Liver (tissue), 8 donors: ENCODE measurements at regions not wholly inside any gene's neighbourhood (a gene's known extent, or its start where the extent isn't known, plus 50 kb on each side); places are given as distances from the start of the nearest gene placed in this dataset.

Source experiments
- DNase-seq: peaks from one replicate; pipeline ENCODE4 v3.0.0-alpha.2; 2017; ENCODE audit warnings: low spot score
- H3K27ac ChIP-seq, 2 donors: one replicate each; pipeline ENCODE4 v1.7.0; 2013; ENCODE audit warnings: inconsistent platforms in 2 of 2, low read length in 2 of 2, control low read depth in 1 of 2, low read depth in 1 of 2, mild to moderate bottlenecking in 1 of 2
- H3K27me3 ChIP-seq, 4 donors: one replicate each; pipeline versions ENCODE4 v1.6.1 to v1.7.0; 2013; ENCODE audit warnings: low read length in 3 of 4, inconsistent platforms in 1 of 4, mild to moderate bottlenecking in 1 of 4, moderate library complexity in 1 of 4; ENCODE audit not compliant: control insufficient read depth in 4 of 4, insufficient read depth in 4 of 4
- H3K36me3 ChIP-seq, 4 donors: one replicate each; pipeline versions ENCODE4 v1.6.1 to v1.7.0; 2013; ENCODE audit warnings: low read length in 3 of 4, mild to moderate bottlenecking in 3 of 4, low read depth in 1 of 4, moderate library complexity in 1 of 4; ENCODE audit not compliant: control insufficient read depth in 4 of 4, insufficient read depth in 3 of 4
- H3K4me1 ChIP-seq, 4 donors: one replicate each; pipeline versions ENCODE4 v1.6.1 to v1.7.0; 2013; ENCODE audit warnings: low read length in 3 of 4, mild to moderate bottlenecking in 3 of 4, moderate library complexity in 1 of 4; ENCODE audit not compliant: control insufficient read depth in 4 of 4, insufficient read depth in 4 of 4
- H3K4me3 ChIP-seq, 3 donors: one replicate each; pipeline versions ENCODE4 v1.6.1 to v1.7.0; 2013; ENCODE audit warnings: low read length in 3 of 3, control low read depth in 1 of 3, low read depth in 1 of 3, mild to moderate bottlenecking in 1 of 3
- H3K9ac ChIP-seq, 2 donors: one replicate each; pipeline ENCODE4 v1.7.0; 2013; ENCODE audit warnings: low read length in 2 of 2, mild to moderate bottlenecking in 2 of 2, moderate library complexity in 2 of 2, control low read depth in 1 of 2, low read depth in 1 of 2
- H3K9me3 ChIP-seq, 4 donors: one replicate each; pipeline versions ENCODE4 v1.6.1 to v1.7.0; 2013; ENCODE audit warnings: low read length in 3 of 4; ENCODE audit not compliant: control insufficient read depth in 4 of 4
- EGR1 ChIP-seq, 2 donors: IDR thresholded peaks; 2 replicates each; pipeline ENCODE4 v1.6.1; 2016 to 2018; ENCODE audit warnings: antibody characterized with exemption in 2 of 2, low read depth in 2 of 2
- FOXA1 ChIP-seq: IDR thresholded peaks from 2 replicates; pipeline ENCODE4 v1.6.1; 2016; ENCODE audit warnings: antibody characterized with exemption
- FOXA2 ChIP-seq: IDR thresholded peaks from 2 replicates; pipeline ENCODE4 v1.6.1; 2016; ENCODE audit warnings: antibody characterized with exemption
- GABPA ChIP-seq, 2 donors: IDR thresholded peaks in 1 of 2; conservative IDR thresholded peaks in 1 of 2; 2 replicates each; pipeline ENCODE4 v1.6.1; 2016; ENCODE audit warnings: antibody characterized with exemption in 2 of 2, mild to moderate bottlenecking in 1 of 2, moderate library complexity in 1 of 2
- HNF4A ChIP-seq, 2 donors: conservative IDR thresholded peaks; 2 replicates each; pipeline ENCODE4 v1.6.1; 2016; ENCODE audit warnings: antibody characterized with exemption in 2 of 2, mild to moderate bottlenecking in 2 of 2
- HNF4G ChIP-seq: IDR thresholded peaks from 2 replicates; pipeline ENCODE4 v1.6.1; 2016; ENCODE audit warnings: antibody characterized with exemption
- JUND ChIP-seq, 2 donors: IDR thresholded peaks; 2 replicates each; pipeline ENCODE4 v1.6.1; 2016; ENCODE audit warnings: antibody characterized with exemption in 2 of 2
- MAX ChIP-seq: IDR thresholded peaks from 2 replicates; pipeline ENCODE4 v1.6.1; 2016; ENCODE audit warnings: antibody characterized with exemption
- NR2F2 ChIP-seq: IDR thresholded peaks from 2 replicates; pipeline ENCODE4 v1.6.1; 2016; ENCODE audit warnings: antibody characterized with exemption
- SP1 ChIP-seq: IDR thresholded peaks from 2 replicates; pipeline ENCODE4 v1.6.1; 2018; ENCODE audit warnings: antibody characterized with exemption, mild to moderate bottlenecking
- TAF1 ChIP-seq: conservative IDR thresholded peaks from 2 replicates; pipeline ENCODE4 v1.6.1; 2016; ENCODE audit warnings: antibody characterized with exemption, mild to moderate bottlenecking
- YY1 ChIP-seq: IDR thresholded peaks from 2 replicates; pipeline ENCODE4 v1.6.1; 2016; ENCODE audit warnings: antibody characterized with exemption, mild to moderate bottlenecking
- WGBS: extraction: QIAGEN DNeasy Blood & Tissue Kit; methylation state at CpG from one replicate; pipeline ENCODE4 v1.1.7; 2013; 5-methylcytosine and 5-hydroxymethylcytosine counted together
- TF ChIP-seq, protein P1 (sequence below): IDR thresholded peaks from 2 replicates; pipeline ENCODE4 v1.6.1; 2016; ENCODE audit warnings: antibody characterized with exemption, mild to moderate bottlenecking
- TF ChIP-seq, protein P2 (sequence below): IDR thresholded peaks from 2 replicates; pipeline ENCODE4 v1.6.1; 2016; ENCODE audit warnings: antibody characterized with exemption
- TF ChIP-seq, protein P3 (sequence below): fragments of 150-350 bp; IDR thresholded peaks from 2 replicates; pipeline ENCODE4 v1.5.1; 2017; ENCODE audit warnings: improper control_type of control experiment, low read depth, low read length; ENCODE audit not compliant: missing input control
- donor health status: healthy.
- donor health status: healthy.
- donor health status: healthy.
- donor health status: healthy.
- donor health status: healthy.

- TF ChIP-seq, protein P1, sequence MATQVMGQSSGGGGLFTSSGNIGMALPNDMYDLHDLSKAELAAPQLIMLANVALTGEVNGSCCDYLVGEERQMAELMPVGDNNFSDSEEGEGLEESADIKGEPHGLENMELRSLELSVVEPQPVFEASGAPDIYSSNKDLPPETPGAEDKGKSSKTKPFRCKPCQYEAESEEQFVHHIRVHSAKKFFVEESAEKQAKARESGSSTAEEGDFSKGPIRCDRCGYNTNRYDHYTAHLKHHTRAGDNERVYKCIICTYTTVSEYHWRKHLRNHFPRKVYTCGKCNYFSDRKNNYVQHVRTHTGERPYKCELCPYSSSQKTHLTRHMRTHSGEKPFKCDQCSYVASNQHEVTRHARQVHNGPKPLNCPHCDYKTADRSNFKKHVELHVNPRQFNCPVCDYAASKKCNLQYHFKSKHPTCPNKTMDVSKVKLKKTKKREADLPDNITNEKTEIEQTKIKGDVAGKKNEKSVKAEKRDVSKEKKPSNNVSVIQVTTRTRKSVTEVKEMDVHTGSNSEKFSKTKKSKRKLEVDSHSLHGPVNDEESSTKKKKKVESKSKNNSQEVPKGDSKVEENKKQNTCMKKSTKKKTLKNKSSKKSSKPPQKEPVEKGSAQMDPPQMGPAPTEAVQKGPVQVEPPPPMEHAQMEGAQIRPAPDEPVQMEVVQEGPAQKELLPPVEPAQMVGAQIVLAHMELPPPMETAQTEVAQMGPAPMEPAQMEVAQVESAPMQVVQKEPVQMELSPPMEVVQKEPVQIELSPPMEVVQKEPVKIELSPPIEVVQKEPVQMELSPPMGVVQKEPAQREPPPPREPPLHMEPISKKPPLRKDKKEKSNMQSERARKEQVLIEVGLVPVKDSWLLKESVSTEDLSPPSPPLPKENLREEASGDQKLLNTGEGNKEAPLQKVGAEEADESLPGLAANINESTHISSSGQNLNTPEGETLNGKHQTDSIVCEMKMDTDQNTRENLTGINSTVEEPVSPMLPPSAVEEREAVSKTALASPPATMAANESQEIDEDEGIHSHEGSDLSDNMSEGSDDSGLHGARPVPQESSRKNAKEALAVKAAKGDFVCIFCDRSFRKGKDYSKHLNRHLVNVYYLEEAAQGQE: no peak
- TF ChIP-seq TAF1 (no peak), MAX (no peak), JUND (IDR thresholded peaks at IDR 0.05) (no peak), FOXA1 (no peak)
These were observed 1093.8 kb upstream of the CDH9 start (continued) for GRCh38 chr5:28132151-28132550.

DNA sequence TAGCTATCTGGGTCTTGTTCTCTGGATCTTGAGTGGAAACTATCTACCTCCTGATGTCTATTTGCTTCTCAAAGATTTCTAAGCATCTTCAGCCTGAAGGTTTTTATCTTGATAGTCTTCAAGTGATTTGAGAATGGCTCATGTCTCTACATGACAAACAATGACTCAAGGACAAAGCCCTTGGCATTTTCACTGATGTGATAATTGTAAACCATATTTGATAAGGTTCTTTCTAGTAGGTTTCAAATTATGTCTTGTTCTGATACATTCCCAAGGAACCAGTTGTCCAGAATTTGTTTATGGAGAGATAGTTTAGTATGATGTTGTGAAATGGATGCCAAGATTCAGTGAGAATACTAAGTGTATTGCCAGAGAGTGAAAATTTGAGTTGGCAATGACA, 1079.3 kb upstream of the CDH9 start:
- H3K9me3 ChIP-seq: no peaks in the 10 kb centered on the region

DNA sequence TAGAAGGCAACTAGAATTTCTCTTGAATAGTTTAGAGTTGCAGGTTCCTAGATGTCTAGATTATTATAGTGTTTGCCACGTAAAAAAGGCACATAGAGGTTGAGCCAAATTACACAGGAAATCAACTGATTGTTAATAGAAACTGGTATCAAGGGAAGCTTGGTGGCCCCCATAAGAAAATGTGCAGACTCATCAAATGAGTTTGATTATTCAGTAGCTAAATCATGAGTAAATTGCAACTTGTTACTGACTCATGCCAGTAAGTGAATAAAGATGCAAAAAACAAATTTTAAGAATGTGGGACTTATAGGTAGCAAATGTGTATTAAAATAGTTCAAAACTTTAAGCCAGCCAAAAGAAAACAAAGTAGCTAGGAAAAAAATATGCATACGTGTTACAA, 1078.9 kb upstream of the CDH9 start:
- 44% methylated on average over 2 of the region's 2 CpGs for whole genome bisulfite sequencing
- no peaks in the 10 kb centered on the region for H3K27me3 ChIP-seq
- H3K36me3 ChIP-seq: no peaks in the 10 kb centered on the region

More for the DNA sequence above, 1079.3 kb upstream of the CDH9 start:
- Histone ChIP-seq H3K9ac (no peak overlapping the region), H3K4me3 (no peak overlapping the region), H3K27ac (no peak overlapping the region), H3K36me3 (no peaks in the 10 kb centered on the region), H3K4me1 (no peaks in the 10 kb centered on the region), H3K27me3 (no peaks in the 10 kb centered on the region)
- no peak for TF ChIP-seq FOXA2
- no peak for TF ChIP-seq HNF4A (conservative IDR thresholded peaks at IDR 0.05)
- TF ChIP-seq, protein P2, sequence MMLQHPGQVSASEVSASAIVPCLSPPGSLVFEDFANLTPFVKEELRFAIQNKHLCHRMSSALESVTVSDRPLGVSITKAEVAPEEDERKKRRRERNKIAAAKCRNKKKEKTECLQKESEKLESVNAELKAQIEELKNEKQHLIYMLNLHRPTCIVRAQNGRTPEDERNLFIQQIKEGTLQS: no peak
- DNase-seq: no peak

More for the DNA sequence above, 1078.9 kb upstream of the CDH9 start:
- Histone ChIP-seq H3K9me3 (no peaks in the 10 kb centered on the region), H3K9ac (no peak overlapping the region), H3K4me1 (no peaks in the 10 kb centered on the region), H3K4me3 (no peak overlapping the region), H3K27ac (no peak overlapping the region)
- TF ChIP-seq, protein P3, sequence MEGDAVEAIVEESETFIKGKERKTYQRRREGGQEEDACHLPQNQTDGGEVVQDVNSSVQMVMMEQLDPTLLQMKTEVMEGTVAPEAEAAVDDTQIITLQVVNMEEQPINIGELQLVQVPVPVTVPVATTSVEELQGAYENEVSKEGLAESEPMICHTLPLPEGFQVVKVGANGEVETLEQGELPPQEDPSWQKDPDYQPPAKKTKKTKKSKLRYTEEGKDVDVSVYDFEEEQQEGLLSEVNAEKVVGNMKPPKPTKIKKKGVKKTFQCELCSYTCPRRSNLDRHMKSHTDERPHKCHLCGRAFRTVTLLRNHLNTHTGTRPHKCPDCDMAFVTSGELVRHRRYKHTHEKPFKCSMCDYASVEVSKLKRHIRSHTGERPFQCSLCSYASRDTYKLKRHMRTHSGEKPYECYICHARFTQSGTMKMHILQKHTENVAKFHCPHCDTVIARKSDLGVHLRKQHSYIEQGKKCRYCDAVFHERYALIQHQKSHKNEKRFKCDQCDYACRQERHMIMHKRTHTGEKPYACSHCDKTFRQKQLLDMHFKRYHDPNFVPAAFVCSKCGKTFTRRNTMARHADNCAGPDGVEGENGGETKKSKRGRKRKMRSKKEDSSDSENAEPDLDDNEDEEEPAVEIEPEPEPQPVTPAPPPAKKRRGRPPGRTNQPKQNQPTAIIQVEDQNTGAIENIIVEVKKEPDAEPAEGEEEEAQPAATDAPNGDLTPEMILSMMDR: no peak
- TF ChIP-seq YY1 (no peak), SP1 (no peak), NR2F2 (no peak), FOXA2 (no peak), EGR1 (IDR thresholded peaks at IDR 0.05; ENCODE audit: low read depth in 2 of 2) (no peak), JUND (IDR thresholded peaks at IDR 0.05) (no peak), FOXA1 (no peak), HNF4G (no peak), GABPA (IDR thresholded peaks at IDR 0.05 in 1 of 2, conservative IDR thresholded peaks at IDR 0.05 in 1 of 2) (no peak)
- TF ChIP-seq, protein P2: no peak
- TF ChIP-seq, protein P1: no peak
- DNase-seq: no peak
